Heart right ventricle (tissue), 16 donors: ENCODE measurements at regions not wholly inside any gene's neighbourhood (a gene's known extent, or its start where the extent isn't known, plus 50 kb on each side); places are given as distances from the start of the nearest gene placed in this dataset.

Experiments used
- ATAC-seq, 8 donors: fragments of 200-7000 bp; cut with Tn5 transposase; one replicate each; pipeline ENCODE4 v1.9.1; 2020; ENCODE audit warnings: mild to moderate bottlenecking in 8 of 8, moderate library complexity in 8 of 8, moderate number of reproducible peaks in 1 of 8
- DNase-seq, 2 donors: peaks; one replicate each; pipeline ENCODE4 v3.0.0-alpha.2; 2020
- H3K27ac ChIP-seq, 10 donors: fragments of 200-600 bp; sonication (generic) in 2 of 10; one replicate each; pipeline versions ENCODE4 v1.5.0 to v1.8.0; 2020 to 2022; ENCODE audit warnings: mild to moderate bottlenecking in 3 of 10
- H3K27me3 ChIP-seq, 7 donors: fragments of 200-600 bp; one replicate each; pipeline ENCODE4 v1.8.0; 2021 to 2022; ENCODE audit warnings: mild to moderate bottlenecking in 2 of 7
- H3K36me3 ChIP-seq, 9 donors: fragments of 200-600 bp; sonication (generic) in 1 of 9; one replicate each; pipeline versions ENCODE4 v1.5.0 to v1.8.0; 2020 to 2022; ENCODE audit warnings: mild to moderate bottlenecking in 2 of 9
- H3K4me1 ChIP-seq, 9 donors: fragments of 200-600 bp; sonication (generic) in 1 of 9; one replicate each; pipeline versions ENCODE4 v1.5.0 to v1.8.0; 2020 to 2022; ENCODE audit warnings: mild to moderate bottlenecking in 4 of 9
- H3K4me3 ChIP-seq, 10 donors: fragments of 200-600 bp; sonication (generic) in 2 of 10; one replicate each; pipeline versions ENCODE4 v1.5.0 to v1.8.0; 2020 to 2022; ENCODE audit warnings: mild to moderate bottlenecking in 7 of 10, moderate library complexity in 2 of 10
- H3K9me3 ChIP-seq, 11 donors: fragments of 200-600 bp in 10 of 11; sonication (generic) in 2 of 11; one replicate each; pipeline versions ENCODE4 v1.5.0 to v1.8.0; 2013 to 2022; ENCODE audit warnings: mild to moderate bottlenecking in 2 of 11, control low read depth in 1 of 11, moderate library complexity in 1 of 11
- CTCF ChIP-seq, 9 donors: fragments of 200-600 bp; sonication (generic) in 2 of 9; IDR thresholded peaks; one replicate each; pipeline versions ENCODE4 v1.5.0 to v1.8.0; 2021 to 2022; ENCODE audit warnings: antibody characterized with exemption in 9 of 9, mild to moderate bottlenecking in 5 of 9, moderate library complexity in 1 of 9
- WGBS, 2 donors: extraction: QIAGEN DNeasy Blood & Tissue Kit; methylation state at CpG; one replicate each; pipeline ENCODE4 v1.1.7; 2013; ENCODE audit warnings: inconsistent platforms in 1 of 2; 5-methylcytosine and 5-hydroxymethylcytosine counted together
- intact Hi-C, 10 donors: fragments of 100-400 bp; cut with DNase I; formaldehyde crosslinking; loops; one replicate each; pipeline versions ENCODE4 v1.11.1 to v1.14.2; 2022
- donor health status: Arrhythmogenic right ventricular cardiomyopathy.
- donor health status: ischemic (EF 13 %, LVEDD 7.1; RV severe dilation, severe dysfunction).
- donor health status: healthy with polysubstance abuse.
- donor health status: DM: no; HTN: yes; CAD: no.
- donor health status: DM: no; HTN: no; CAD: no.
- donor health status: ischemic (EF 25% LVEDD 6.9; RV normal size, moderate dysfunction).
- donor health status: ischemic (EF 25% LVEDD 5.7; RV mildly dilated, moderate dysfunction).
- donor health status: healthy.
- donor health status: DM: yes; HTN: yes; CAD: no.
- donor health status: Ischemic cardiomyopathy.
- donor health status: ischemic (EF 35%, LVEDD 5.7; RV mildly dilated, moderate dysfunction).
- donor health status: nonischemic (EF 11% LVEDD 7.7; RV severe dilation, severe dysfunction).
- donor health status: DM: yes; HTN: yes; CAD: no.
- donor health status: PGD.
- donor health status: ischemic (EF 29% LVEDD 5.4; RV normal size, mild dysfunction).
- donor health status: nonischemic (EF 23%, LVEDD 6.1; RV moderate dilation, normal function).

- H3K27me3 ChIP-seq: no peaks in the 10 kb centered on the region
- no peak overlapping the region for H3K4me3 ChIP-seq
- ATAC-seq: no peak
- no peak for DNase-seq
- no peaks in the 10 kb centered on the region for H3K36me3 ChIP-seq
- no peaks in the 10 kb centered on the region for H3K4me1 ChIP-seq
- 71 to 79% methylated on average over 2 of the region's 2 CpGs for WGBS, 2 donors
- TF ChIP-seq CTCF (IDR thresholded peaks at IDR 0.05): no peak
- intact Hi-C loops: no loop called here
- peaks cover 0 to 25% (median 0%) of the 10 kb centered on the region in 11 donors for H3K9me3 ChIP-seq
- no peak overlapping the region for H3K27ac ChIP-seq
Measured at GRCh38 chr13:54301085-54301484, 1272.5 kb downstream of the OLFM4 start.

GRCh38 chr13:54305377-54305776, 1276.8 kb downstream of the OLFM4 start:
- Histone ChIP-seq H3K27me3 (no peaks in the 10 kb centered on the region), H3K36me3 (no peaks in the 10 kb centered on the region), H3K9me3 (peaks cover 0 to 12% (median 0%) of the 10 kb centered on the region in 11 donors), H3K27ac (no peak overlapping the region), H3K4me1 (no peaks in the 10 kb centered on the region), H3K4me3 (no peak overlapping the region)
- intact Hi-C loops: no loop called here
- TF ChIP-seq CTCF (IDR thresholded peaks at IDR 0.05): no peak
- WGBS, 2 donors: 91 to 95% methylated on average over 1 of the region's 1 CpG
- DNase-seq: no peak
- no peak for ATAC-seq

GRCh38 chr13:54312885-54313284, 1284.3 kb downstream of the OLFM4 start:
- Histone ChIP-seq H3K4me1 (no peaks in the 10 kb centered on the region), H3K36me3 (no peaks in the 10 kb centered on the region), H3K27ac (no peak overlapping the region), H3K4me3 (no peak overlapping the region), H3K9me3 (peaks cover 0 to 26% (median 0%) of the 10 kb centered on the region in 11 donors), H3K27me3 (no peaks in the 10 kb centered on the region)
- no peak for ATAC-seq
- DNase-seq: no peak
- 81 to 82% methylated on average over 16 of the region's 16 CpGs for WGBS, 2 donors
- no peak for TF ChIP-seq CTCF (IDR thresholded peaks at IDR 0.05)
- intact Hi-C loops: no loop called here

GRCh38 chr13:54317722-54318121, 1289.1 kb downstream of the OLFM4 start:
- WGBS, 2 donors: 67 to 89% methylated on average over 8 of the region's 8 CpGs

More at GRCh38 chr13:54317722-54318121, 1289.1 kb downstream of the OLFM4 start:
- intact Hi-C loops: no loop called here
- no peak overlapping the region for H3K27ac ChIP-seq
- H3K4me3 ChIP-seq: no peak overlapping the region
- DNase-seq (no peak), ATAC-seq (no peak)
- TF ChIP-seq CTCF (IDR thresholded peaks at IDR 0.05): no peak
- H3K36me3 ChIP-seq: no peaks in the 10 kb centered on the region
- H3K4me1 ChIP-seq: no peaks in the 10 kb centered on the region
- H3K9me3 ChIP-seq: peaks cover 0 to 28% (median 0%) of the 10 kb centered on the region in 11 donors
- no peaks in the 10 kb centered on the region for H3K27me3 ChIP-seq
